ENCODE measurements at regions not wholly inside any gene's neighbourhood (a gene's known extent, or its start where the extent isn't known, plus 50 kb on each side); places are given as distances from the start of the nearest gene placed in this dataset.

- TF ChIP-seq ZFX (IDR thresholded peaks at IDR 0.05), result no peak
- no peak for TF ChIP-seq CTCF (conservative IDR thresholded peaks at IDR 0.05)
- no peak overlapping the region for H3K27ac ChIP-seq
Measured at GRCh38 chr18:24674200-24674599, 213.8 kb downstream of the HRH4 start.

GRCh38 chr18:24674605-24675004 is 214.2 kb downstream of the HRH4 start:
- no peak for TF ChIP-seq ZFX (IDR thresholded peaks at IDR 0.05)
- TF ChIP-seq CTCF (conservative IDR thresholded peaks at IDR 0.05), result no peak
- H3K27ac ChIP-seq, result no peak overlapping the region

- no peak for TF ChIP-seq ZFX (IDR thresholded peaks at IDR 0.05)
- TF ChIP-seq CTCF (conservative IDR thresholded peaks at IDR 0.05), result no peak
- H3K27ac ChIP-seq, result no peak overlapping the region
Measured at GRCh38 chr18:24677011-24677410, 216.6 kb downstream of the HRH4 start.

GRCh38 chr18:24678107-24678506 is 217.7 kb downstream of the HRH4 start:
- no peak overlapping the region for H3K27ac ChIP-seq
- TF ChIP-seq ZFX (IDR thresholded peaks at IDR 0.05) (no peak), CTCF (conservative IDR thresholded peaks at IDR 0.05) (no peak)

- no peak for TF ChIP-seq ZFX (IDR thresholded peaks at IDR 0.05)
- TF ChIP-seq CTCF (conservative IDR thresholded peaks at IDR 0.05), result no peak
- no peak overlapping the region for H3K27ac ChIP-seq
Measured at GRCh38 chr18:24678626-24679025, 218.2 kb downstream of the HRH4 start.

- TF ChIP-seq ZFX (IDR thresholded peaks at IDR 0.05), result no peak
- no peak for TF ChIP-seq CTCF (conservative IDR thresholded peaks at IDR 0.05)
- no peak overlapping the region for H3K27ac ChIP-seq
Measured at GRCh38 chr18:24679062-24679461, 218.6 kb downstream of the HRH4 start.

- TF ChIP-seq ZFX (IDR thresholded peaks at IDR 0.05) (no peak), CTCF (conservative IDR thresholded peaks at IDR 0.05) (no peak)
- H3K27ac ChIP-seq, result no peak overlapping the region
Measured at GRCh38 chr18:24683925-24684324, 223.5 kb downstream of the HRH4 start.
